NCI-H2081 treated with DMSO at 0.1 percent for 48 hours (cell line): ENCODE measurements at regions not wholly inside any gene's neighbourhood (a gene's known extent, or its start where the extent isn't known, plus 50 kb on each side); places are given as distances from the start of the nearest gene placed in this dataset.
A peak's percentile ranks its signal among the peaks of the same experiment; 100 is the strongest.

Experiments
- DNase-seq: peaks from one replicate; lab custom pipeline; 2025; lab: John Stamatoyannopoulos, UW

DNA sequence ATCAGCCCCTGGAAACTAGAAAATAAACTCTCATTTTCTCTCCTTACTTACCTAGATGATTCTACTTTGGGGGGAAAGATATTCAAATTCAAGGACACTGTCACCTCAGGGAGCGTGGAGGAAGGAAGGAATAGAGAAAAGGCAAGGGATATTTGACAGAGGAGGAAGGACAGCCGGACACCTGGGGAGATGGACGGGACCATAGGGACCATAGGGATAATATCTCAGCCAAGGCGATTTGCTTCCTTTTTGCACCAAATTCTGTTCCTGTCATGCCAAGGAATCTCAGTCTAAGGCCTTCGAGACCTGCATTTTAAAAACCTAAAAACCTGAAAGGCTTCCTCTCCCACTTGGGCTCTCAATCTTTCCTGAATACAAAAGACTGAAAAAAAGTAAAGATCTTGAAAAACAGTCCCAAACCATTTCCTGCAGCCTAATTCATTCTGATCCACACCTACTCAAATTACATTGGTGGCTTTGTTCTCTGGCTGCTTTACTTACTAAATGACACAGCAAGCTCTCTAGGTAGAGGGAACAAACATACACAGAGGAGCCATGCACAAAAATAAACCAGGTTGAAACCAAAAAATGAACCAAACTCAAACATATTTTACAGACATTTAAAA is 73.9 kb upstream of the SLC24A5 start:
- DNase-seq: peak; percentile 40

DNA sequence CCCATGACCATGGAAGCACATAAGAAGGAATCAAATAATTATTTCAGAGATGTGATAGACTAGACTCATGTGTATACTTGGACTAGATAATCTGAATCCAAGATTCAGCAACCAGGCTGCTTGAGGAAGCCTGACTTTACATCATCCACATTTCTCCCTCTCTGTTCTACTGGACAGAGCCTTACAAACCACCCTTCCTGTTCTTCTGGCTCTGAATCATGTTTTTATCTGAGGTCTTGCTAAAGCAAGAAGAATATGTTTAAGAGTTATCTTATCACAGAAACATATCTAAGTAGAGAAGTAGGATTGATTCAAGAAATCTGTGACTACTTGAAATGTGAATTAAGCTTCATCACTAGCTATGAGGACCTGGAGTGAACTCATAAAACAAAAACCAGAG is 71.1 kb upstream of the SLC24A5 start:
- DNase-seq: no peak

DNA sequence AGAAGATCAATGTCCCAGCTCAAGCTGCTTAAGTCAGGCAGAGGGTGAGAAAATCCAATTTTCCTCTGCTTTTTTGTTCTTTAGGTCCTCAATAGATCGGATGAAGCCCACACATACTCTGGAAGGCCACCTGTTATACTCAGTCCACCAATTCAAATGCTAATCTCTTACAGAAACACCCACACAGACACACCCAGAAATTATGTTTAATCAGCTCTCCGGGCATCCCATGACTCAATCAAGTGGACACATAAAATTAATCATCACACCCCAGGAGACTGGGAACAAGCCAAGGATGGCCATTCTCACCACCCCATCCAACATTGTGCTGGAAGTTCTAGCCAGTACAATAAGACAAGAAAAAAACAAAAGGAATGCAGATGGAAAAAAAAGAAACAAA is 67.8 kb upstream of the SLC24A5 start:
- no peak for DNase-seq

DNA sequence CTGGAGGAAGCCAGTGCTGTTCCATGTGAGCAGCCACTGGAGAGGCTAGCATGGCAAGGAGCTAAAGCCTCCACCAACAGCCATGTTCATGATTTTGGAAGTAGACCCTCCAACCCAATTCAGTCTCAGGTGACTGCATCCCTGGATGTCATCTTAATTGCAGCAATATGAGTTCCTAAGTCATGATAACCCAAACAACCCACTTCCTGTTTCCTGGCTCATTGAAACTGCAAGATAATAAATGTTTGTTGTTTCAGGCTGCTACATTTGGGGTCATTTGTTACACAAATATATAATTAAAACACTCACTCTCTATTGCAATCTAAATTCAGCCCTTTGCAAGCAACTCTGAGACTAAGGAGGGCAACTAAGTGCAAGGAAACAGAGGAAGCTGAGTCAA is 62.4 kb upstream of the SLC24A5 start:
- no peak for DNase-seq

GRCh38 chr15:48059791-48060190 is 61.0 kb upstream of the SLC24A5 start:
- no peak for DNase-seq

DNA sequence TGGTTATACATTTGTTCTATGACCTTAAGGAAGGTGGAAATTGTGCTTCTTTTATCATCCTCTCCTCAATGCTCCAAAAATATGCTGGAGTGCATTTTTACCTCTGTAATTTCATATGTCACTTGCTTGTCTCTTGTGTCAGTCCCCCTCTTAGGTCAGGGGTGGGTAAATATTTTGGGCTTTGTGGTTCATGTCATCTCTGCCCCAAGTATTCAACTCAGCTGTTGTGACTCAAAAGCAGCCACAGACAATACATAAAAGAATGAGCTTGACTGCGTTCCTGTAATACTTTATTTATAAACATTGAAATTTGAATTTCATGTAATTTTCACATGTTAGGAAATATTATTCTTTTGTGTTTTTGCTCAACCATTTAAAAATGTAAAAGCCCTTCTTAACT is 60.4 kb upstream of the SLC24A5 start:
- no peak for DNase-seq

GRCh38 chr15:48061605-48062004 is 59.2 kb upstream of the SLC24A5 start:
- DNase-seq: no peak

GRCh38 chr15:48062148-48062872 is 58.5 kb upstream of the SLC24A5 start:
- DNase-seq: peak; percentile 54

- no peak for DNase-seq
These were observed 57.3 kb upstream of the SLC24A5 start for GRCh38 chr15:48063411-48063985.

DNA sequence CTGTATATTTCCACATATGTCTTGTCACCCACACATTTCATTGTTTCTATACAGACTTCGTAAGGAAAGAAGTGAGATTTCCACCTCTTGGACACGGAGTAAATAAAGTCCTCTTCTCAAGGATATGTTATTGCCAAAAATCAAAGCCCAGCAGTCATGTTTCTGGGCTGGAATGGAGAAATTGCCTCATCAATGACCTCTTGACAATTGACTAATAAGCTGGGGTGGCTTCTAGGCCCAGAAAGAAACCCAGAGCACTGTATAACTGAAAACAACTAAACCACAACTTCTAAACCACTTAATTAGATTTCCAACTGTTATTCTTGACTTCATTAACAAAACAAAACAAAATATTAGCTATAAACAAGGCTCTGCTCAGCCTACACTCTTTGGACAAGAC is 56.4 kb upstream of the SLC24A5 start:
- no peak for DNase-seq

DNA sequence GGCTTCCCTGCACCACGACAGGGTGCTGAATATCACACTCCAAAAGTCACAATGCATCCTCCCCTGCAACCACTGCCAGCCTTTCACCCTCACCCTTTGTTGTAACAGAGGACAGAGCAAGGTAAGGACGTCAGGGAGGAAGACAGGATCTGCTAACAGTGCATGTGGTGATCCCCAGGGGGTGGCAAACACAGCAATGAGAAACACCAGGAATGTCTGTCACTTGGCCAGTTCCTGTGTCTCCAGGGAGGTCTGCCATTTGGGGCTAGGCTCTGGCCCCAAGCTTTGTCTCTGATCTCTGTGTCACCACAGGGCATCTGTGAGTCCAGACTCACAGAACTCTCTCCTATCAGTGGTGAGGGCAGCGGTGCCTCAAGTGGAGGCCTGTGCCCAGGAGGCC is 54.3 kb upstream of the SLC24A5 start:
- no peak for DNase-seq
